CD14-positive monocyte (primary cell): ENCODE measurements at regions not wholly inside any gene's neighbourhood (a gene's known extent, or its start where the extent isn't known, plus 50 kb on each side); places are given as distances from the start of the nearest gene placed in this dataset.
A peak's percentile ranks its signal among the peaks of the same experiment; 100 is the strongest.

Experiments used
- DNase-seq, 3 donors: peaks; one replicate each; pipeline ENCODE4 v3.0.0-alpha.2; 2011 to 2022
- H2AFZ ChIP-seq: 2 replicates; pipeline ENCODE4 v1.6.0; 2012; ENCODE audit warnings: mild to moderate bottlenecking, low read depth, low read length, inconsistent platforms; ENCODE audit not compliant: insufficient read depth, poor library complexity, severe bottlenecking
- H3K27ac ChIP-seq, 2 donors: 1 replicate in 1 of 2; 2 replicates in 1 of 2; pipeline ENCODE4 v1.5.1; 2012 to 2013; ENCODE audit warnings: low read length in 2 of 2, control low read depth in 1 of 2, inconsistent platforms in 1 of 2, low read depth in 1 of 2, mild to moderate bottlenecking in 1 of 2
- H3K27me3 ChIP-seq, 2 donors: one replicate each; pipeline versions ENCODE4 v1.6.0 to v1.6.1; 2011 to 2013; ENCODE audit warnings: low read length in 2 of 2; ENCODE audit not compliant: control insufficient read depth in 2 of 2, insufficient read depth in 2 of 2
- H3K36me3 ChIP-seq, 2 donors: replicated peaks in 1 of 2; 1 replicate in 1 of 2; 2 replicates in 1 of 2; pipeline versions ENCODE4 v1.5.1 to v1.6.1; 2012 to 2013; ENCODE audit warnings: low read length in 2 of 2, control low read depth in 1 of 2, inconsistent platforms in 1 of 2, mild to moderate bottlenecking in 1 of 2; ENCODE audit not compliant: insufficient read depth in 2 of 2, control insufficient read depth in 1 of 2
- H3K4me1 ChIP-seq, 2 donors: 1 replicate in 1 of 2; 2 replicates in 1 of 2; pipeline versions ENCODE4 v1.5.1 to v1.6.1; 2012 to 2013; ENCODE audit warnings: low read length in 2 of 2, control low read depth in 1 of 2, inconsistent platforms in 1 of 2, mild to moderate bottlenecking in 1 of 2, moderate library complexity in 1 of 2; ENCODE audit not compliant: insufficient read depth in 2 of 2, control insufficient read depth in 1 of 2
- H3K4me2 ChIP-seq: replicated peaks from 2 replicates; pipeline ENCODE3; 2012; ENCODE audit warnings: low read length, moderate library complexity, mild to moderate bottlenecking; ENCODE audit not compliant: poor library complexity, severe bottlenecking; ENCODE audit errors: extremely low read depth
- H3K4me3 ChIP-seq, 3 experiments: fragments of 200-600 bp in 1 of 3; sonication (generic) in 1 of 3; replicated peaks in 1 of 3; 1 replicate in 2 of 3; 2 replicates in 1 of 3; pipeline ENCODE4 v1.5.1; 2011 to 2013; ENCODE audit warnings: low read length in 3 of 3, mild to moderate bottlenecking in 3 of 3, control low read depth in 2 of 3, low read depth in 2 of 3, inconsistent platforms in 1 of 3, moderate library complexity in 1 of 3
- H3K79me2 ChIP-seq: 2 replicates; pipeline ENCODE4 v1.6.0; 2012; ENCODE audit warnings: mild to moderate bottlenecking, control low read depth, inconsistent platforms, low read length, moderate library complexity; ENCODE audit not compliant: insufficient read depth
- H3K9ac ChIP-seq: 2 replicates; pipeline ENCODE4 v1.6.0; 2017; ENCODE audit warnings: low read length, mild to moderate bottlenecking; ENCODE audit not compliant: insufficient read depth, poor library complexity, severe bottlenecking
- H3K9me3 ChIP-seq, 2 donors: replicated peaks in 1 of 2; 1 replicate in 1 of 2; 2 replicates in 1 of 2; pipeline versions ENCODE4 v1.5.1 to v1.6.1; 2012 to 2013; ENCODE audit warnings: low read length in 2 of 2, control low read depth in 1 of 2; ENCODE audit not compliant: control insufficient read depth in 1 of 2, insufficient read depth in 1 of 2
- H4K20me1 ChIP-seq: 2 replicates; pipeline ENCODE4 v1.6.0; 2012; ENCODE audit warnings: mild to moderate bottlenecking, low read length, control low read depth, moderate library complexity; ENCODE audit not compliant: insufficient read depth
- H3K27ac Mint-ChIP-seq, 7 donors: one replicate each; pipeline ENCODE4 v1.8.0; 2020; ENCODE audit warnings: mild to moderate bottlenecking in 7 of 7, mixed read lengths in 7 of 7, moderate library complexity in 6 of 7, inconsistent platforms in 2 of 7
- H3K27me3 Mint-ChIP-seq, 3 donors: one replicate each; pipeline ENCODE4 v1.8.0; 2021 to 2022; ENCODE audit warnings: low read depth in 3 of 3, mild to moderate bottlenecking in 3 of 3, mixed read lengths in 3 of 3, moderate library complexity in 3 of 3, inconsistent platforms in 1 of 3
- H3K36me3 Mint-ChIP-seq, 2 donors: one replicate each; pipeline ENCODE4 v1.8.0; 2020; ENCODE audit warnings: mixed read lengths in 2 of 2, inconsistent platforms in 1 of 2, mild to moderate bottlenecking in 1 of 2
- H3K4me1 Mint-ChIP-seq: one replicate; pipeline ENCODE4 v1.8.0; 2020; ENCODE audit warnings: mild to moderate bottlenecking, mixed read lengths
- H3K4me3 Mint-ChIP-seq, 2 donors: one replicate each; pipeline ENCODE4 v1.8.0; 2020; ENCODE audit warnings: mild to moderate bottlenecking in 2 of 2, mixed read lengths in 2 of 2, moderate library complexity in 1 of 2
- H3K9me3 Mint-ChIP-seq, 7 donors: one replicate each; pipeline ENCODE4 v1.8.0; 2020 to 2022; ENCODE audit warnings: mixed read lengths in 7 of 7, mild to moderate bottlenecking in 6 of 7, moderate library complexity in 6 of 7, inconsistent platforms in 2 of 7
- CTCF ChIP-seq: fragments of 200-600 bp; IDR thresholded peaks from one replicate; pipeline ENCODE4 v1.8.0; 2022; ENCODE audit warnings: antibody characterized with exemption, mild to moderate bottlenecking
- WGBS: methylation state at CpG from one replicate; pipeline ENCODE4 v1.1.5; 2013; ENCODE audit warnings: missing lambda C conversion rate; ENCODE audit not compliant: insufficient coverage; 5-methylcytosine and 5-hydroxymethylcytosine counted together
- intact Hi-C, 2 donors: fragments of 100-400 bp; cut with micrococcal nuclease; formaldehyde crosslinking; loops; one replicate each; pipeline versions ENCODE4 v1.15.0 to v1.15.1; 2023

DNA sequence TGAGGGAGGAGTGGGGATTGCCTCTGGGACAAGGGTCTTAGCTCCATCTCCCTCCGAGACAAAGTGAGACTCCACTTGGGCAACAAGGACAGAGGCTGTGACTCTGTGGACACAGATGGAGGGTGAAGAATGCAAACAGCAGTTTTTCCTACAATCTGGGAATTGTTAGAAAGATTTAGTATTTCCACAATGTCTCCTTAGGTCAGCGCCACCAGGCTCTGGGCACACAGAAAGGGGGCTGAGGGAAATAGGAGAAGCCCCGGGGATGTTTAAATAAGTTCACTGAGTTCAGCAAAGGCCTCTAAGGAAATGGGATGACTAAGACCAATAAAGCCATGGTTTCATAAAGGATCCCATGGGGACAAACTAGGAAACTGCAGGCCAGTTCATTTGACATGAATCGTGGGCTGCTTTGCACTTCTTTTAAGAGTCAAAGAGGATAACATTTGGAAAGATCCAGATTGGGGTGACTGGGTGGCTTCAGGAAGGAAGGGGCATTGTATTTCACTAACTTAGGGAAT is 219.8 kb upstream of the GLI3 start:
- 70% methylated on average over 4 of the region's 4 CpGs for WGBS
- no peak for TF ChIP-seq CTCF
- peak overlapping the region in 1 of 7 donors; percentile 23 for H3K27ac Mint-ChIP-seq
- H3K27ac ChIP-seq = no peak overlapping the region
- no peak overlapping the region for H3K9ac ChIP-seq
- no peak overlapping the region for H3K4me3 Mint-ChIP-seq
- H3K27me3 ChIP-seq = no peaks in the 10 kb centered on the region
- H3K4me1 ChIP-seq = no peaks in the 10 kb centered on the region
- H3K9me3 Mint-ChIP-seq = peaks cover 0 to 2% (median 0%) of the 10 kb centered on the region in 7 donors
- no peaks in the 10 kb centered on the region for H3K36me3 Mint-ChIP-seq
- DNase-seq = no peak
- no peak overlapping the region for H2AFZ ChIP-seq
- H4K20me1 ChIP-seq = no peaks in the 10 kb centered on the region
- H3K79me2 ChIP-seq = no peaks in the 10 kb centered on the region
- H3K4me1 Mint-ChIP-seq = no peaks in the 10 kb centered on the region
- H3K9me3 ChIP-seq = no peaks in the 10 kb centered on the region
- H3K27me3 Mint-ChIP-seq = peaks cover 4 to 8% (median 7%) of the 10 kb centered on the region in 3 donors
- no peak overlapping the region for H3K4me3 ChIP-seq
- intact Hi-C loops = no loop called here
- H3K36me3 ChIP-seq = no peaks in the 10 kb centered on the region
- no peak overlapping the region for H3K4me2 ChIP-seq

DNA sequence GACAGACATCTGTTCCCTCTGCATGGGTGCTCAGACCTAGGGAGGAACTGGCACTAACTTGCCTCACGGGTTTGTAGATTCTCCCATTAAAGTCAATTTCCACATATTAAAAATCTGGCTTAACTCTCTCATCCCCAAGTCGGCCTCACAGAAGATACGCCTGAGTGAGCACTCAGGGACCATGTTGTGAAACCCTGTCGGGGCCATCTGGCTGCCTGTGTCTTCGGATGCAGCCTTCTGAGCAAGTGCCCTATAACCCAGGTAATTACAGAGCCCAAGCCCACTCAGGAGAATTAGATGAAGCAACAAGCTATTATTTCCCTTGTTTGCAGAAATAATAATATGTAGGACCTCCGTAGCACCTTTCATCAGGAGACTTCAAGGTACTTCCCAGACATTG is 219.3 kb upstream of the GLI3 start:
- Mint-ChIP-seq H3K36me3 (no peaks in the 10 kb centered on the region), H3K27me3 (peaks cover 4 to 7% (median 6%) of the 10 kb centered on the region in 3 donors), H3K9me3 (peaks cover 0 to 2% (median 0%) of the 10 kb centered on the region in 7 donors), H3K27ac (no peak overlapping the region), H3K4me3 (no peak overlapping the region), H3K4me1 (no peaks in the 10 kb centered on the region)
- no peak overlapping the region for H3K27ac ChIP-seq
- H3K4me2 ChIP-seq = no peak overlapping the region
- no peaks in the 10 kb centered on the region for H3K36me3 ChIP-seq
- no peaks in the 10 kb centered on the region for H3K4me1 ChIP-seq
- TF ChIP-seq CTCF = no peak
- H2AFZ ChIP-seq = no peak overlapping the region
- no peak overlapping the region for H3K4me3 ChIP-seq
- no peaks in the 10 kb centered on the region for H3K79me2 ChIP-seq
- H4K20me1 ChIP-seq = no peaks in the 10 kb centered on the region
- intact Hi-C loops = no loop called here
- H3K9me3 ChIP-seq = no peaks in the 10 kb centered on the region
- no peak overlapping the region for H3K9ac ChIP-seq
- no peaks in the 10 kb centered on the region for H3K27me3 ChIP-seq
- DNase-seq = no peak
- WGBS = 83% methylated on average over 4 of the region's 6 CpGs
